Astrocyte of the cerebellum (primary cell): ENCODE measurements at regions not wholly inside any gene's neighbourhood (a gene's known extent, or its start where the extent isn't known, plus 50 kb on each side); places are given as distances from the start of the nearest gene placed in this dataset.

Experiments used
- DNase-seq: peaks from one replicate; pipeline ENCODE4 v3.0.0-alpha.2; 2011; ENCODE audit warnings: low read depth
- H3K4me3 ChIP-seq: 2 replicates; pipeline ENCODE4 v1.5.1; 2011; ENCODE audit warnings: mild to moderate bottlenecking, low read depth, low read length, moderate library complexity
- CTCF ChIP-seq: IDR thresholded peaks from 2 replicates; pipeline ENCODE4 v1.5.1; 2012; ENCODE audit warnings: low read length, low read depth, moderate library complexity, mild to moderate bottlenecking; ENCODE audit errors: missing control alignments
- in situ Hi-C: cut with HindIII; loops from 2 replicates; pipeline ENCODE4 v1.10.0; 2017; ENCODE audit warnings: low sequenced_read_pairs

- no peak for TF ChIP-seq CTCF
- no peak for DNase-seq
- in situ Hi-C loops: no loop called here
- H3K4me3 ChIP-seq: no peak overlapping the region
Measured at GRCh38 chr7:3234851-3235250, 66.2 kb upstream of the SDK1 start.

GRCh38 chr7:3235322-3235721 lies 65.7 kb upstream of the SDK1 start:
- no peak overlapping the region for H3K4me3 ChIP-seq
- DNase-seq: no peak
- in situ Hi-C loops: no loop called here
- no peak for TF ChIP-seq CTCF

- in situ Hi-C loops: no loop called here
- no peak overlapping the region for H3K4me3 ChIP-seq
- TF ChIP-seq CTCF: no peak
- no peak for DNase-seq
Measured at GRCh38 chr7:3236268-3236667, 64.8 kb upstream of the SDK1 start.

- DNase-seq: no peak
- in situ Hi-C loops: no loop called here
Measured at GRCh38 chr7:3238525-3239210, 62.4 kb upstream of the SDK1 start.

GRCh38 chr7:3239291-3239691 lies 61.8 kb upstream of the SDK1 start:
- DNase-seq: no peak
- in situ Hi-C loops: no loop called here
- no peak overlapping the region for H3K4me3 ChIP-seq
- no peak for TF ChIP-seq CTCF

More at GRCh38 chr7:3238525-3239210, 62.4 kb upstream of the SDK1 start:
- no peak for TF ChIP-seq CTCF
- no peak overlapping the region for H3K4me3 ChIP-seq

GRCh38 chr7:3240826-3241430 lies 60.1 kb upstream of the SDK1 start:
- TF ChIP-seq CTCF: no peak
- no peak for DNase-seq
- no peak overlapping the region for H3K4me3 ChIP-seq
- in situ Hi-C loops: no loop called here
